NCI-H1105 treated with DMSO at 0.1 percent for 48 hours (cell line): ENCODE measurements at regions not wholly inside any gene's neighbourhood (a gene's known extent, or its start where the extent isn't known, plus 50 kb on each side); places are given as distances from the start of the nearest gene placed in this dataset.
"Not testable (repeated sequence)": the region's sequence is repeated elsewhere in the genome, so short reads cannot be mapped to it uniquely, and the experiment has no call there.

ENCODE experiments used
- DNase-seq: peaks from one replicate; lab custom pipeline; 2025; lab: John Stamatoyannopoulos, UW

GRCh38 chr7:89771003-89771636 is 383.1 kb upstream of the STEAP1 start:
- DNase-seq: no peak

GRCh38 chr7:89772276-89772675 is 382.0 kb upstream of the STEAP1 start:
- DNase-seq: no peak

- DNase-seq: no peak
Measured at GRCh38 chr7:89773611-89774010, 380.7 kb upstream of the STEAP1 start.

GRCh38 chr7:89775459-89775858 is 378.8 kb upstream of the STEAP1 start:
- DNase-seq: no peak

GRCh38 chr7:89776980-89777379 is 377.3 kb upstream of the STEAP1 start:
- no peak for DNase-seq

GRCh38 chr7:89777499-89777898 is 376.8 kb upstream of the STEAP1 start:
- no peak for DNase-seq

GRCh38 chr7:89780291-89780690 is 374.0 kb upstream of the STEAP1 start:
- DNase-seq: no peak

- no peak for DNase-seq
Measured at GRCh38 chr7:89796481-89796880, 357.8 kb upstream of the STEAP1 start.

- no peak for DNase-seq
Measured at GRCh38 chr7:89797965-89798598, 356.2 kb upstream of the STEAP1 start.

GRCh38 chr7:89798599-89798996 is 355.7 kb upstream of the STEAP1 start:
- DNase-seq: no peak

GRCh38 chr7:89800761-89801160 is 353.5 kb upstream of the STEAP1 start:
- DNase-seq: no peak

GRCh38 chr7:89809291-89809690 is 345.0 kb upstream of the STEAP1 start:
- DNase-seq: no peak

- no peak for DNase-seq
Measured at GRCh38 chr7:89813081-89813480, 341.2 kb upstream of the STEAP1 start.

- DNase-seq: no peak
Measured at GRCh38 chr7:89826121-89826520, 328.1 kb upstream of the STEAP1 start.

GRCh38 chr7:89826557-89826956 is 327.7 kb upstream of the STEAP1 start:
- DNase-seq: no peak

- no peak for DNase-seq
Measured at GRCh38 chr7:89837515-89837914, 316.8 kb upstream of the STEAP1 start.

GRCh38 chr7:89839329-89839728 is 314.9 kb upstream of the STEAP1 start:
- no peak for DNase-seq

GRCh38 chr7:89845952-89846351 is 308.3 kb upstream of the STEAP1 start:
- no peak for DNase-seq

- no peak for DNase-seq
Measured at GRCh38 chr7:89849052-89849451, 305.2 kb upstream of the STEAP1 start.

GRCh38 chr7:89857053-89857452 is 297.2 kb upstream of the STEAP1 start:
- not testable (repeated sequence) for DNase-seq

- DNase-seq: no peak
Measured at GRCh38 chr7:89857767-89858166, 296.5 kb upstream of the STEAP1 start.

GRCh38 chr7:89887489-89887888 is 266.8 kb upstream of the STEAP1 start:
- DNase-seq: no peak

GRCh38 chr7:89908736-89909135 is 245.5 kb upstream of the STEAP1 start:
- no peak for DNase-seq

- peak; percentile 11 for DNase-seq
Measured at GRCh38 chr7:89914711-89915110, 239.6 kb upstream of the STEAP1 start.
